Ovary (tissue), 3 donors: ENCODE measurements at regions not wholly inside any gene's neighbourhood (a gene's known extent, or its start where the extent isn't known, plus 50 kb on each side); places are given as distances from the start of the nearest gene placed in this dataset.

Experiments used
- CTCF ChIP-seq, 3 donors: fragments of 450-650 bp in 2 of 3; fragments of 200-600 bp in 1 of 3; IDR thresholded peaks; one replicate each; pipeline versions ENCODE4 v1.5.1 to v1.8.0; 2016 to 2022; ENCODE audit warnings: antibody characterized with exemption in 3 of 3, mild to moderate bottlenecking in 1 of 3
- POLR2A ChIP-seq: fragments of 450-650 bp; IDR thresholded peaks from one replicate; pipeline ENCODE4 v1.6.1; 2017; ENCODE audit warnings: antibody characterized with exemption, mild to moderate bottlenecking, moderate library complexity
- donor health status: DM: no; HTN: no; CAD: no.

DNA sequence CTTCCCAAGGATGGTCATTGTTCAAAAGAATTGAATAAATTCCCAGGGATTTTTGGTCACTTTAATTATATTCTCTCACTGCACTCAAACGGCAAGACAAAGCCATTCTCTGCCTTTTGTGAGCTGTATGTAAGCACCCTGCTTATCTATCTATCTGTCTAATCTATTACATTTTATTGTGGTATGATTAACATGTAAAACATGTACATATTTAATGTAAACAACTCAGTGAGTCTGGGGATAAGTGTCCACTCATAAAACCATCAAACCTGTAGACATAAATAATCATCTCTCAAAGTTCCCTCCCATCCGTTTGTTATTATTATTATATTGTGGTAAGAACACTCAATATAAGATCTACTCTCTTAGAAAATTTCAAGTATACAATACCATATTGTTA, 167.1 kb downstream of the CAND1 start:
- TF ChIP-seq CTCF (IDR thresholded peaks at IDR 0.05) (no peak), POLR2A (no peak)
